Erythroblast (primary cell): ENCODE measurements at regions not wholly inside any gene's neighbourhood (a gene's known extent, or its start where the extent isn't known, plus 50 kb on each side); places are given as distances from the start of the nearest gene placed in this dataset.

Experiments
- GATA1 ChIP-seq: IDR thresholded peaks from 2 replicates; pipeline ENCODE4 v1.6.1; 2011; ENCODE audit warnings: low read depth, mild to moderate bottlenecking, control low read depth, low read length, moderate library complexity
- POLR2A ChIP-seq: IDR thresholded peaks from 2 replicates; pipeline ENCODE4 v1.6.1; 2011; ENCODE audit warnings: mild to moderate bottlenecking, low read length

DNA sequence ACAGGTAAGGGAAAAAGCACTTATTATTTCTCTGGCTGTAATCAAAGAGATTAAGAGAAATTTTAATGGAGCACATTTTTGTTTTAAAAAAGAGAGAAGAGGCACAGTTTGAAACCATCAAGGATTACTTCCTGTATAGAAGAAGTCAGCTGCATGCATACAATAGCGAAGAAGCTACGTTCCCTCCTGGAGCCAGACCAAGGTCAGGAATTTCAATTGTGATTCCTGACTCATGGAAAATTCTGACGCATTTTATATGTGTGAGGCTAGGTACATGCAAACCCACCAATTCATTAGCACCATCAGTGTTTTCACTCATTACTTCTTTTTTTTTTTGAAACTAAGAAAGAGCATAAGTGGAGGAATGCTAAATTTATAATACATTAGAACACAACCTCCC is 232.7 kb upstream of the SGK1 start:
- no peak for TF ChIP-seq POLR2A
- no peak for TF ChIP-seq GATA1
